ENCODE measurements at regions not wholly inside any gene's neighbourhood (a gene's known extent, or its start where the extent isn't known, plus 50 kb on each side); places are given as distances from the start of the nearest gene placed in this dataset.

GRCh38 chr6:96723362-96723761, 113.9 kb downstream of the GPR63 start:
- H3K9me3 ChIP-seq (ENCODE audit: severe bottlenecking) = no peaks in the 10 kb centered on the region
- no peaks in the 10 kb centered on the region for H3K27me3 ChIP-seq (ENCODE audit: insufficient read depth, low read depth, severe bottlenecking)
- TF ChIP-seq CTCF (IDR thresholded peaks at IDR 0.05; ENCODE audit: low read depth, low read length) = no peak
- no peak overlapping the region for H3K4me3 ChIP-seq (ENCODE audit: low read depth, low read length)
- no peak overlapping the region for H3K27ac ChIP-seq
- no peaks in the 10 kb centered on the region for H3K36me3 ChIP-seq
- no peak for DNase-seq

GRCh38 chr6:96721227-96721626, 116.0 kb downstream of the GPR63 start:
- no peaks in the 10 kb centered on the region for H3K36me3 ChIP-seq
- TF ChIP-seq CTCF (IDR thresholded peaks at IDR 0.05; ENCODE audit: low read depth, low read length) = no peak
- no peak overlapping the region for H3K27ac ChIP-seq
- no peak for DNase-seq
- H3K4me3 ChIP-seq (ENCODE audit: low read depth, low read length) = no peak overlapping the region
- H3K9me3 ChIP-seq (ENCODE audit: severe bottlenecking) = no peaks in the 10 kb centered on the region
- H3K27me3 ChIP-seq (ENCODE audit: insufficient read depth, low read depth, severe bottlenecking) = no peaks in the 10 kb centered on the region

- DNase-seq = peak; percentile 57
- no peaks in the 10 kb centered on the region for H3K9me3 ChIP-seq (ENCODE audit: severe bottlenecking)
- peak; percentile 81 for TF ChIP-seq CTCF (IDR thresholded peaks at IDR 0.05; ENCODE audit: low read depth, low read length)
- H3K4me3 ChIP-seq (ENCODE audit: low read depth, low read length) = no peak overlapping the region
- H3K36me3 ChIP-seq = no peaks in the 10 kb centered on the region
- no peak overlapping the region for H3K27ac ChIP-seq
- H3K27me3 ChIP-seq (ENCODE audit: insufficient read depth, low read depth, severe bottlenecking) = no peaks in the 10 kb centered on the region
Observed at GRCh38 chr6:96716221-96716620, 121.1 kb downstream of the GPR63 start.

GRCh38 chr6:96715608-96716007, 121.7 kb downstream of the GPR63 start:
- Histone ChIP-seq H3K4me3 (ENCODE audit: low read depth, low read length) (no peak overlapping the region), H3K27ac (no peak overlapping the region), H3K9me3 (ENCODE audit: severe bottlenecking) (no peaks in the 10 kb centered on the region), H3K27me3 (ENCODE audit: insufficient read depth, low read depth, severe bottlenecking) (no peaks in the 10 kb centered on the region), H3K36me3 (no peaks in the 10 kb centered on the region)
- TF ChIP-seq CTCF (IDR thresholded peaks at IDR 0.05; ENCODE audit: low read depth, low read length) = no peak
- DNase-seq = no peak

- TF ChIP-seq CTCF (IDR thresholded peaks at IDR 0.05; ENCODE audit: low read depth, low read length) = no peak
- Histone ChIP-seq H3K9me3 (ENCODE audit: severe bottlenecking) (no peaks in the 10 kb centered on the region), H3K27ac (no peak overlapping the region), H3K27me3 (ENCODE audit: insufficient read depth, low read depth, severe bottlenecking) (no peaks in the 10 kb centered on the region), H3K4me3 (ENCODE audit: low read depth, low read length) (no peak overlapping the region), H3K36me3 (no peaks in the 10 kb centered on the region)
- no peak for DNase-seq
Observed at GRCh38 chr6:96704713-96705112, 132.6 kb downstream of the GPR63 start.

DNA sequence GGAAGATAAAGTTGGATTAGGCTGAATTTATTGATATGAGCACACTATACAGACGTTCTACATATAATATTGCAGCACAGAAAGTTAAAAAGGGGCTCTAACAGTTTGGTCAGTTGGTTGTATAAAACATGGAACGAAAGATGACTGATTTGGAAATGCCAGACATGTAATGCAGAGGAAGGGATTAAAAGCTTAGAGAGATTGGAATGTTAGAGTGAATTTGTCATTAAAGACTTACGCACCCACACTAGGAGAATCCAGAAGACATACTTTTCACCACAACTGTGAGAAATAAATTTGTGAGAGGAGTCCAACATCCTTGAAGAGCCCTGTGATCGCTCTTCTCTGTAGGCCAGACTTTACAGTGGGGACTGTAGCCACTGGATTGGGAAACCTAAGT, 134.7 kb downstream of the GPR63 start:
- DNase-seq = no peak
- TF ChIP-seq CTCF (IDR thresholded peaks at IDR 0.05; ENCODE audit: low read depth, low read length) = no peak
- H3K4me3 ChIP-seq (ENCODE audit: low read depth, low read length) = no peak overlapping the region
- no peaks in the 10 kb centered on the region for H3K27me3 ChIP-seq (ENCODE audit: insufficient read depth, low read depth, severe bottlenecking)
- H3K27ac ChIP-seq = no peak overlapping the region
- no peaks in the 10 kb centered on the region for H3K9me3 ChIP-seq (ENCODE audit: severe bottlenecking)
- H3K36me3 ChIP-seq = no peaks in the 10 kb centered on the region
